ENCODE measurements at regions not wholly inside any gene's neighbourhood (a gene's known extent, or its start where the extent isn't known, plus 50 kb on each side); places are given as distances from the start of the nearest gene placed in this dataset.

DNA sequence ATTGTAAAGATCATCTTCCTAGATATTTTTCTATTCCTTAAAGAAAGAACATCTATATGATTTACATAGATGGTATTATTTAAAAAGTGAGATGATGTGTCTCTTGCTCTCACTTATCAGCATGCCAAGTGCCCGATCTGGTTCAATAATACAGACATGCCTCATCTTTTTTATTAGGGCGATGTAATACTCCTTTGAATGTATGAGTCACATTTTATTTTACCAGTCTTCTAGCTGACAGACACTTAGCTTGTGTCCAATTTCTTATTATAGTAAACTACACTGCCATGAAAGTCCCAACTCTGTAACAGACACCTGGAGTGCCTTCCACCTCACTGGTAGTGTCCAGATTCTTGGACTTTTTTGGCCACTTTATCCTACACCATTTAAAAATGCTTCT lies 586.6 kb upstream of the BTBD3 start:
- no peak for DNase-seq (ENCODE audit: low spot score)
- Mint-ChIP-seq H3K27ac (ENCODE audit: unreplicated experiment) (no peak overlapping the region), H3K4me1 (ENCODE audit: low read depth) (peaks cover 27% of the 10 kb centered on the region), H3K9me3 (ENCODE audit: low read depth) (no peaks in the 10 kb centered on the region), H3K36me3 (ENCODE audit: low read depth) (no peaks in the 10 kb centered on the region), H3K27me3 (ENCODE audit: low read depth) (no peaks in the 10 kb centered on the region), H3K4me3 (ENCODE audit: unreplicated experiment) (no peak overlapping the region)
- no peak for TF ChIP-seq CTCF (IDR thresholded peaks at IDR 0.05)

GRCh38 chr20:11332381-11332780 lies 585.3 kb upstream of the BTBD3 start:
- no peak for TF ChIP-seq CTCF (IDR thresholded peaks at IDR 0.05)
- DNase-seq (ENCODE audit: low spot score), result no peak
- Mint-ChIP-seq H3K4me1 (ENCODE audit: low read depth) (peaks cover 27% of the 10 kb centered on the region), H3K9me3 (ENCODE audit: low read depth) (no peaks in the 10 kb centered on the region), H3K36me3 (ENCODE audit: low read depth) (no peaks in the 10 kb centered on the region), H3K4me3 (ENCODE audit: unreplicated experiment) (no peak overlapping the region), H3K27me3 (ENCODE audit: low read depth) (no peaks in the 10 kb centered on the region), H3K27ac (ENCODE audit: unreplicated experiment) (no peak overlapping the region)

DNA sequence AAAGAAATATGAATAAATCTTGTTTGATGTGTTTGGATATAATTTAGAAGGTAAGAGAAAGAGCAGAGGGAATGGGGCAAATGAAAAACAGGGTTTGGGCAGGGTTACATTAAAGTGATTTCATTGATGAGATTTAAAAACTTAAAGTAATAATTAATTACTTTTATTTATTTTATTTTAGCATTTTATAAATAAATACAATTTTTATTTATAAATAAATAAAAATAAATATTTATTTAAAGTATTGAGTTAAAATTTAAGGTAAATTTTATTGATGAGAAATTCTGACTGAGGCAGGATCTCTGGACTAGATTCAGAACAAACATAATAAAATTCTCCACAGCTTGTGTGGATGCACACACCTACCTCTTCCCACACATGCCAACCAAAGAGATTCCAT lies 584.1 kb upstream of the BTBD3 start:
- TF ChIP-seq CTCF (IDR thresholded peaks at IDR 0.05), result no peak
- Mint-ChIP-seq H3K36me3 (ENCODE audit: low read depth) (no peaks in the 10 kb centered on the region), H3K9me3 (ENCODE audit: low read depth) (no peaks in the 10 kb centered on the region), H3K4me1 (ENCODE audit: low read depth) (peaks cover 31% of the 10 kb centered on the region), H3K4me3 (ENCODE audit: unreplicated experiment) (no peak overlapping the region), H3K27ac (ENCODE audit: unreplicated experiment) (no peak overlapping the region), H3K27me3 (ENCODE audit: low read depth) (no peaks in the 10 kb centered on the region)
- DNase-seq (ENCODE audit: low spot score), result no peak

GRCh38 chr20:11337361-11338130 lies 580.1 kb upstream of the BTBD3 start:
- no peak overlapping the region for H3K4me3 Mint-ChIP-seq (ENCODE audit: unreplicated experiment)
- DNase-seq (ENCODE audit: low spot score), result no peak
- no peaks in the 10 kb centered on the region for H3K27me3 Mint-ChIP-seq (ENCODE audit: low read depth)
- H3K4me1 Mint-ChIP-seq (ENCODE audit: low read depth), result peaks cover 15% of the 10 kb centered on the region
- no peak for TF ChIP-seq CTCF (IDR thresholded peaks at IDR 0.05)
- H3K9me3 Mint-ChIP-seq (ENCODE audit: low read depth), result no peaks in the 10 kb centered on the region
- H3K27ac Mint-ChIP-seq (ENCODE audit: unreplicated experiment), result no peak overlapping the region
- H3K36me3 Mint-ChIP-seq (ENCODE audit: low read depth), result no peaks in the 10 kb centered on the region

DNA sequence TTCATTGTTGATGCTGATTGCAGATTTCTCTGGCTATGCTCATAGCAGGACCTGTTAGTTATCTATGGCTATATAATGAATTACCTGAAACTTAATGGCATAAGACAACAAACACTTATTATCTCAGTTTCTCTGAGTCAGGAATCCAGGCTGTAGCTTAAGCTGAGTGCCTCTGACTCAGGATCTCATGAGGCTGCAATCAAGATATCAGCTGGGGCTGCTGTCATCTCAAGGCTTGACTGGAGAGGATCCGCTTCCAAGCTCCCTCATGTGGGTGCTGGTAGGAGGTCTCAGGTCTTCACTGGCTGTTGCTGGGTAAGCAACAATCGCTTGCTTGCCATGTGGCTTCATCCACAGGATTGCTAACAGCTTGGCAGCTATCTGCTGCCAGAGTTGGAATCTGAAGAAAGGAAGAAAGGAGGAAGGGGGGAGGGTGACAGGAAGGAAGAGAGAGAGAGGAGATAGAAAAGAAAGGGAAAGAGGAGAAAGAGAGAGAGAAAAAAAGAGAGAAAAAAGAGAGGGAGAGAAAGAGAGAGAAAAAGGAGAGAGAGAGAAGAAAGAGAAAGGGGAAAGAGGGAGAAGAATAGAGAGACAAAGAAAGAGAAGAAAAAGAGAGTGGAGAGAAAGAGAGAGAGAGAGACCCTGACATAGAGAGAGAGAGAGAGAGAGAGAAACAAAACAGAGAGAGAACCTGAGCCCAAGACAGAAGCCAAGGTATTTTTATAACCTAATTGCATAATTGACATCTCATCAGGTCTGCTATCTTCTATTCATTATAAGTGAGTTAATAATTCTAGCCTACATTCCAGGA lies 579.0 kb upstream of the BTBD3 start:
- peaks cover 14% of the 10 kb centered on the region for H3K4me1 Mint-ChIP-seq (ENCODE audit: low read depth)
- no peaks in the 10 kb centered on the region for H3K36me3 Mint-ChIP-seq (ENCODE audit: low read depth)
- H3K9me3 Mint-ChIP-seq (ENCODE audit: low read depth), result no peaks in the 10 kb centered on the region
- DNase-seq (ENCODE audit: low spot score), result no peak
- H3K27me3 Mint-ChIP-seq (ENCODE audit: low read depth), result no peaks in the 10 kb centered on the region
- TF ChIP-seq CTCF (IDR thresholded peaks at IDR 0.05), result no peak
- H3K4me3 Mint-ChIP-seq (ENCODE audit: unreplicated experiment), result no peak overlapping the region
- H3K27ac Mint-ChIP-seq (ENCODE audit: unreplicated experiment), result no peak overlapping the region
